HEK293T (cell line): ENCODE measurements at regions not wholly inside any gene's neighbourhood (a gene's known extent, or its start where the extent isn't known, plus 50 kb on each side); places are given as distances from the start of the nearest gene placed in this dataset.

Source experiments
- CTCF ChIA-PET: fragments of 350-600 bp; formaldehyde crosslinking; extraction: SDS; loops from one replicate; lab custom pipeline; 2021; ENCODE audit warnings: antibody characterized with exemption, inconsistent platforms; lab: Yijun Ruan, JAX
- POLR2A ChIA-PET: fragments of 350-600 bp; formaldehyde crosslinking; extraction: SDS; loops from one replicate; lab custom pipeline; 2020; ENCODE audit warnings: antibody characterized with exemption, inconsistent platforms; lab: Yijun Ruan, JAX
- DNase-seq: peaks from one replicate; pipeline ENCODE4 v3.0.0; 2012; ENCODE audit warnings: mixed read lengths; ENCODE audit errors: extremely low spot score
- ARNT ChIP-seq: fragments of 450-650 bp; IDR thresholded peaks from 2 replicates; pipeline ENCODE4 v1.6.1; 2017; ENCODE audit warnings: mild to moderate bottlenecking
- BHLHE40 ChIP-seq: fragments of 450-650 bp; IDR thresholded peaks from 2 replicates; pipeline ENCODE4 v1.6.1; 2016; ENCODE audit warnings: mild to moderate bottlenecking, moderate library complexity, borderline replicate concordance
- CTBP1 ChIP-seq: fragments of 450-650 bp; IDR thresholded peaks from 2 replicates; pipeline ENCODE4 v1.6.1; 2016; ENCODE audit warnings: borderline replicate concordance
- ELF4 ChIP-seq: fragments of 450-650 bp; IDR thresholded peaks from 2 replicates; pipeline ENCODE4 v1.6.1; 2017; ENCODE audit warnings: antibody characterized with exemption
- FOXA1 ChIP-seq: fragments of 450-650 bp; IDR thresholded peaks from 2 replicates; pipeline ENCODE4 v1.6.1; 2016; ENCODE audit warnings: mild to moderate bottlenecking
- FOXK2 ChIP-seq: fragments of 450-650 bp; IDR thresholded peaks from 2 replicates; pipeline ENCODE4 v1.6.1; 2016; ENCODE audit warnings: mild to moderate bottlenecking
- FOXM1 ChIP-seq: fragments of 450-650 bp; IDR thresholded peaks from 2 replicates; pipeline ENCODE4 v1.6.1; 2017; ENCODE audit warnings: mild to moderate bottlenecking, borderline replicate concordance
- HDGF ChIP-seq: fragments of 450-650 bp; IDR thresholded peaks from 2 replicates; pipeline ENCODE4 v1.6.1; 2017; ENCODE audit warnings: antibody characterized with exemption, borderline replicate concordance
- L3MBTL2 ChIP-seq: fragments of 450-650 bp; conservative IDR thresholded peaks from 2 replicates; pipeline ENCODE4 v1.6.1; 2016; ENCODE audit warnings: mild to moderate bottlenecking
- LEF1 ChIP-seq: fragments of 450-650 bp; IDR thresholded peaks from 2 replicates; pipeline ENCODE4 v1.6.1; 2017; ENCODE audit warnings: mild to moderate bottlenecking, borderline replicate concordance
- NFRKB ChIP-seq: fragments of 450-650 bp; IDR thresholded peaks from 2 replicates; pipeline ENCODE4 v1.6.1; 2016; ENCODE audit warnings: mild to moderate bottlenecking, moderate library complexity
- PKNOX1 ChIP-seq: fragments of 450-650 bp; IDR thresholded peaks from 2 replicates; pipeline ENCODE4 v1.6.1; 2016
- SP1 ChIP-seq: fragments of 450-650 bp; IDR thresholded peaks from 2 replicates; pipeline ENCODE4 v1.6.1; 2017
- SUZ12 ChIP-seq: fragments of 450-650 bp; IDR thresholded peaks from 2 replicates; pipeline ENCODE4 v1.6.1; 2016; ENCODE audit warnings: mild to moderate bottlenecking
- TARDBP ChIP-seq: fragments of 450-650 bp; IDR thresholded peaks from 2 replicates; pipeline ENCODE4 v1.6.1; 2016
- ZNF384 ChIP-seq: fragments of 450-650 bp; IDR thresholded peaks from 2 replicates; pipeline ENCODE4 v1.6.1; 2016

- no peak for DNase-seq
- ChIA-PET POLR2A (no interaction called here), CTCF (no interaction called here)
- TF ChIP-seq ELF4: no peak
- no peak for TF ChIP-seq CTBP1
- no peak for TF ChIP-seq PKNOX1
- no peak for TF ChIP-seq NFRKB
- TF ChIP-seq FOXM1: no peak
- no peak for TF ChIP-seq SP1
- no peak for TF ChIP-seq BHLHE40
These were observed 170.5 kb upstream of the WSCD1 start for GRCh38 chr17:5899496-5900195.

- TF ChIP-seq BHLHE40 (no peak), SUZ12 (no peak), FOXK2 (no peak), LEF1 (no peak), TARDBP (no peak), HDGF (no peak), ELF4 (no peak), CTBP1 (no peak)
- ChIA-PET POLR2A (no interaction called here), CTCF (no interaction called here)
- DNase-seq: no peak
These were observed 168.4 kb upstream of the WSCD1 start for GRCh38 chr17:5901731-5902130.

- no peak for DNase-seq
- TF ChIP-seq ELF4 (no peak), FOXA1 (no peak), PKNOX1 (no peak), FOXM1 (no peak), ARNT (no peak), LEF1 (no peak), BHLHE40 (no peak), TARDBP (no peak), HDGF (no peak), SUZ12 (no peak), FOXK2 (no peak), ZNF384 (no peak), SP1 (no peak), L3MBTL2 (no peak)
- ChIA-PET POLR2A (no interaction called here), CTCF (no interaction called here)
These were observed 167.7 kb upstream of the WSCD1 start for GRCh38 chr17:5902181-5903140.

GRCh38 chr17:5911919-5912318 is 158.3 kb upstream of the WSCD1 start:
- ChIA-PET CTCF (no interaction called here), POLR2A (no interaction called here)
- TF ChIP-seq FOXK2 (no peak), ARNT (no peak), SUZ12 (no peak), FOXM1 (no peak), HDGF (no peak), BHLHE40 (no peak), PKNOX1 (no peak), NFRKB (no peak), SP1 (no peak), ELF4 (no peak), LEF1 (no peak), ZNF384 (no peak), L3MBTL2 (no peak), FOXA1 (no peak), CTBP1 (no peak), TARDBP (no peak)
- DNase-seq: no peak

GRCh38 chr17:5913032-5913531 is 157.1 kb upstream of the WSCD1 start:
- POLR2A ChIA-PET: no interaction called here
- no peak for DNase-seq
- TF ChIP-seq PKNOX1 (no peak), ARNT (no peak), LEF1 (no peak), CTBP1 (no peak), FOXA1 (no peak), FOXM1 (no peak), NFRKB (no peak), HDGF (no peak), FOXK2 (no peak), ELF4 (no peak), TARDBP (no peak), SUZ12 (no peak), BHLHE40 (no peak), SP1 (no peak), L3MBTL2 (no peak), ZNF384 (no peak)
- CTCF ChIA-PET: no interaction called here
